NOMO-1 (cell line): ENCODE measurements at regions not wholly inside any gene's neighbourhood (a gene's known extent, or its start where the extent isn't known, plus 50 kb on each side); places are given as distances from the start of the nearest gene placed in this dataset.

Experiments used
- DNase-seq, 2 experiments: peaks; one replicate each; lab custom pipeline; 2025; ENCODE audit not compliant: unreplicated experiment in 2 of 2; lab: John Stamatoyannopoulos, UW

DNA sequence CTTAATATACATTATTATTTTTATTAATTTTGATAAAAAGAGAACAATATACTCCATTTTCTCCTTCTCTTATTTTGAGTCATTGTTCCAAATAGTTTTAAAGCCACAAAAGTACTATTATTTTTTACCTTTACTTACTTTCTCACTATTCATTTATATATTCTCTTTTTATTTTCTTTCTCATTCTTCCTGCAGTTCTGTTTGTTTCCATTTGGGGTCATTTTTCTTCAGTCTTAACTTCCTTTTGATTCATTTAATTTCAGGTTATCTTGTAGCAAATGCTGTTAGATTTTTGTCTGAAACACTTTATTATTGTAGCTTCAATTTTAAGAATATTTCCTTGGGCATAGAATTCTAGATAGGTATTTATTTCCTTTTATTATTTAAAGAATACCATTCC lies 438.6 kb upstream of the EPHA5 start:
- DNase-seq: no peak

GRCh38 chr4:66097218-66097617 lies 426.9 kb upstream of the EPHA5 start:
- DNase-seq: no peak

DNA sequence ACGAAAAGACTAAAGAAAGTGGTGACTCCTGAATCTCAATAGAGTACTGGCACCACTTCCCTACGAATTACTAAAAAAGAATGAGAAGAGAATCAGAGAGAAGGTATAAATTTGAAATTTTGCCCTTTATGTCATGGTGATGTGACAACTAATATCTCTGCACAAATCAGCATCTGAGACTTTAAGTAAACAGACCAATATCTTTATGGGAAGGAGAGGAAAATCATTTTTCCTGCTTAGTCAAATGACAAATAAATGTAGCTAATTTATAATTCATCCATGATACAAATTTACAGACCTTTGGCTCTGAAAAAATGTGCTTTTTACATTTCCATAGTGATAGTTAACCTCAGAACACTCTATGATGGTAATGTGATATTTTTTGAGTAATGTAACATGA lies 424.8 kb upstream of the EPHA5 start:
- DNase-seq: no peak

- no peak for DNase-seq
Measured at GRCh38 chr4:66094070-66094469, 423.8 kb upstream of the EPHA5 start.

DNA sequence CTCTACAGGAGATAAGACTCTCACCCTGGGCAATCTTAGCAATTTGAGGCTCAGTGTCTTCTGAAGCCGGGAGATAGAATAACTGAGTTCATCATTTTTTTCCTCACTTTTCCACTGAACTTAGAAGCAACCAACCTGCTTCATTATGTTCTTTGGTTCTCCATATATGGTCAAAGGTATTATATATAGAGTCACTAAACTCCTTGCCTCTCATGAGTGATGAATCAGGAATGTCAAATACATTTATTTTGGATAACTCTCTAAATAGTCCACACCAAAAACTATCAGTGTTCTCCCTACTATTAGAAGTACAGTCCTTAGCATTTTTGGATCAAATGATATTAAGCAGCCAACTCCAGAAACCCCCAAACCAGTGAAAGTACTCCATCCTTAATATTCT lies 421.5 kb upstream of the EPHA5 start:
- DNase-seq: no peak

DNA sequence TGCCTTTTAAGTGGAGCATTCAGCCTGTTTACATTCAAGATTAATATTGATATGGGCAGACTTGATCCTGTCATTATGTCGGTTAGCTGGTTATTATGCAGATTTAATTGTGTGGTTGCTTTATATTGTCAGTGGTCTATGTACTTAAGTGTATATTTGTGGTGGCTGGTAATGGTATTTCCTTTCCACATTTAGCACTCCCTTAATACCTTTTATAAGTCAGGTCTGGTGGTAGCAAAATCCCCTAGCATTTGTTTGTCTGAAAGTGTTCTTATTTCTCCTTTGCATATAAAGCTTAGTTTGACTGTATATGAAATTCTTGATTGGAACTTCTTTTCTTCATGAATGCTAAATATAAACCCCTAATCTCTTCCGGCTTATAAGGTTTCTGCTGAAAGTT lies 403.7 kb upstream of the EPHA5 start:
- no peak for DNase-seq

DNA sequence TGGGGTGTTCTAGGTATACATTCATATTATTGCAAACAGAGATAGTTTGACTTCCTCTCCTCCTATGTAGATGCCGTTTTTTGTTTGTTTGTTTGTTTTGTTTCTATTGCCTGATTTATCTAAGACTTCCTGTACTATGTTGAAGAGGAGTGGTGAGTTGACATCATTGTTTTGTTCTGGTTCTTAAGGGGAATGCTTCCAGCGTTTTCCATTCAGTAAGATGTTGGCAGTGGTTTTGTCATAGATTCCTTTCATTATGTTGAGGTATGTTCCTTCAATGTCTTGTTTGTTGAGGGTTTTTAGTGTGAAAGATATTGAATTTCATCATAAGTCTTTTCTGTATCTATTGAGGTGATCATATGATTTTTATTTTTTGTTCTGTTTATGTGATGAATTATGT lies 401.6 kb upstream of the EPHA5 start:
- DNase-seq: no peak

GRCh38 chr4:66062921-66063320 lies 392.6 kb upstream of the EPHA5 start:
- no peak for DNase-seq

GRCh38 chr4:66062044-66062443 lies 391.8 kb upstream of the EPHA5 start:
- DNase-seq: no peak

- DNase-seq: no peak
Measured at GRCh38 chr4:66059556-66059955, 389.3 kb upstream of the EPHA5 start.

- no peak for DNase-seq
Measured at GRCh38 chr4:66059136-66059535, 388.8 kb upstream of the EPHA5 start.

- DNase-seq: no peak
Measured at GRCh38 chr4:66055999-66056398, 385.7 kb upstream of the EPHA5 start.

- DNase-seq: no peak
Measured at GRCh38 chr4:66052426-66052825, 382.1 kb upstream of the EPHA5 start.

GRCh38 chr4:66048861-66049260 lies 378.6 kb upstream of the EPHA5 start:
- DNase-seq: no peak

- no peak for DNase-seq
Measured at GRCh38 chr4:66045913-66046312, 375.6 kb upstream of the EPHA5 start.

- no peak for DNase-seq
Measured at GRCh38 chr4:66035701-66036100, 365.4 kb upstream of the EPHA5 start.

GRCh38 chr4:66034671-66035070 lies 364.4 kb upstream of the EPHA5 start:
- no peak for DNase-seq

- DNase-seq: no peak
Measured at GRCh38 chr4:66034262-66034661, 364.0 kb upstream of the EPHA5 start.

- DNase-seq: no peak
Measured at GRCh38 chr4:66032571-66032970, 362.3 kb upstream of the EPHA5 start.

DNA sequence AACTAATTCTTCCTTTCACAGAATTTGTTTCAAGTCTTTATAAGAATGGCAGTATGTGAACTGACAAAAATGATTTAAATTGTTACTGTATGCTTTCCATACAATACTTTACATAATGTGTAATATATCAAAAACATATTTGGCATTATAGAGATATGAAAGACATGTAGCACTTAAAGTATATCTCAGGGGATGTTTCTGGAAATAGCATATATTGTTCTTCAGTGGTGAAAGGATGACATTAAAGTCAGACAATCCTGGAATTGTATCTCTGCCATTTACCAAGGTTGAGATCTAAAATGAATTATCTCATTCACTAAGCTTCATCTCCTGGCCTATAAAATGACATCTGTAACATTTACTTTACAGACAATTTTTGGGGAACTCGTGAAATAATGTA lies 358.4 kb upstream of the EPHA5 start:
- no peak for DNase-seq

DNA sequence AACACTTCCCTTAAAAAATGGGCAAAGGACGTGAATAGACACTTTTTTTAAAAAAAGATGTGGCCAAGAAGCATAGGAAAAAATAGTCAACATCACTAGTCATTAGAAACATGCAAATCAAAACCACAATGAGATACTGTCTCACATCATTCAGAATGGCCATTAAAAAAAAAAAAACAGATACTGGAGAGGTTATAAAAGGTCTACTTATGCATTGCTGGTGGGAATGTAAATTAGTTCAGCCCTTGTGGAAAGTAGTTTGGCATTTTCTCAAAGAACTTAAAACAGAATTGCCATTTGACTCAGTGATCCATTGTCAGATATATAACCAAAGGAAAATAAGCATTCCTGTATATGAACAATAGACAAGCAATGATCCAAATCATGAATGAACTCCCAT lies 352.8 kb upstream of the EPHA5 start:
- DNase-seq: no peak

DNA sequence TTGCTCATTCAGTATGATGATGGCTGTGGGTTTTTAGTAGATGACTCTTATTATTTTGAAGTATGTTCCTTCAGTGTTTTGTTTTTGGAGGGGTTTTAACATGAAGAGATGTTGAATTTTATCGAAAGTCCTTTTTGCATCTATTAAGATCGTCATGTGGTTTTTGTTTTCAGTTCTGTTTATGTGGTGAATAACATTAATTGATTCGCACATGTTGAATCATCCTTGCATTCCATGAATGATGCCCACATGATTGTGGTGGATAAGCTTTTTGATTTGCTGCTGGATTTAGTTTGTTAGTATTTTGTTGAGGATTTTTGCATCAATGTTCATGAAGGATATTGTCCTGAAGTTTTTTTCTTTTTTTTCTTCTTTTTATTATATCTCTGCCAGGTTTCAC lies 347.4 kb upstream of the EPHA5 start:
- DNase-seq: no peak

GRCh38 chr4:66016240-66016639 lies 346.0 kb upstream of the EPHA5 start:
- no peak for DNase-seq
